ENCODE measurements at regions not wholly inside any gene's neighbourhood (a gene's known extent, or its start where the extent isn't known, plus 50 kb on each side); places are given as distances from the start of the nearest gene placed in this dataset.
"Not testable (repeated sequence)": the region's sequence is repeated elsewhere in the genome, so short reads cannot be mapped to it uniquely, and the experiment has no call there.

DNA sequence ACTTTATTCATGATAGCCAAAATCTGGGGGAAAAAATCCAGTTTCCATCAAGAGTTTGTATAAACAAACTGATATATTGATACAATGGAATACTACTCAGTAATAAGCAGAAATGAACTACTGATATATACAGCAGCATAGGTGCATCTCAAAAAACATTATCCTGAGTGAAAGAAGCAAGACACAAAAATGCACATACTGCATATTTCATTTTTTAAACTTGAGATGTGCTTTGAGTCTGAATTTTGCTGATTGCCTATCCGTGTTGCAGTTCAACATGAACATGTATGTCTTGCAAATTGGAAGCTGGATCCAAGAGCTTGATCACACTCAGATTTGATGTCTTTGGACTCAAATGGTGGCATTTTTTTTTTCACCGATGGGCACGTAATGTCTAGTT is 132.4 kb downstream of the TSEN15 start:
- no peak for DNase-seq (ENCODE audit: low read depth in 2 of 2)

DNA sequence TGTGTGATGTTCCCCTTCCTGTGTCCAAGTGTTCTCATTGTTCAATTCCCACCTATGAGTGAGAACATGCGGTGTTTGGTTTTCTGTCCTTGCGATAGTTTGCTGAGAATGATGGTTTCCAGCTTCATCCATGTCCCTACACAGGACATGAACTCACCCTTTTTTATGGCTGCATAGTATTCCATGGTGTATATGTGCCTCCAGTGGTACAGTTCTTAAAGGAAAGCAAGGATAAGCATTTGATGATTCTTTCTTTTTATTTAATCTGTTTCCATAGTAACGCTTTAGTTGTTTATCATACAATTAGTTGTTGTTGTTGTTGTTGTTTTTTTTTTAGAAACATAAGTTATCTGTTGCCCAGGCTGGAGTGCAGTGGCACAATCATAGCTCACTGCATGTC is 133.1 kb downstream of the TSEN15 start:
- DNase-seq (ENCODE audit: low read depth in 2 of 2): not testable (repeated sequence)

DNA sequence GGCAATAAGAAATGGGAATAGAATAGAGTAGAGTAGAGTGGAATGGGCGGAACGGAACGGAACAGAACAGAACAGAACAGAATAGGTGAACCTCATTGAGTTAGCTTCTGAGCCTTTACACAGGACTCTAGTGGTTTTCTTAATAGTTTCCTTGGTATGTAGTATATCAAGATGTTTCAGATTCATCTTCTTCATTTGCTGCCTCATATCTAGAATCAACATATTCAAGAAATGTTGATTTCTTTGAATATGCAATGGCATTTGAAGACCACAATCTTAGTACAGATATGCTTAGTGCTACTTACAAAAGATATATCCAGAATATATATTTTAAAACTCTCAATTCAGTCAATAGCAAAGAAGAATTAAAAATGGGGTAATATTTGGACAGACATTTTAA is 133.8 kb downstream of the TSEN15 start:
- DNase-seq (ENCODE audit: low read depth in 2 of 2): no peak

DNA sequence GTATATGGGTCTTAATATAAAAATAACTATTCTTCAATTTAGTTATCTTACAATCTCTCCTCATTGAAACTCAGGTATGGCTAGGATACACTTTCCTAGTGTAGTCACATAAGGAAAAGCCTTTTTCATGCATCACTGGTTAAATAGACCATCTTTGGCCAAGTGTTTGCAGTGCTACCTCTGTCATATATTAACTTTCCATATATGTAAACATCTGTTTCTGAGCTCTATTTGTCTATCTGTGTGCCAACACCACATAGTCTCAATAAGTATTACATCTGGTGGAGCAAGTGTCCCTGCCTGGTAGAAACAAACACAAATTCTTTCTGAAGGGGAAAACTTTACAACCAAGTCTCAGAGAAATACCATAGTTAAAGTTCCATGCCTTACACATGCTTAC is 134.6 kb downstream of the TSEN15 start:
- no peak for DNase-seq (ENCODE audit: low read depth in 2 of 2)

DNA sequence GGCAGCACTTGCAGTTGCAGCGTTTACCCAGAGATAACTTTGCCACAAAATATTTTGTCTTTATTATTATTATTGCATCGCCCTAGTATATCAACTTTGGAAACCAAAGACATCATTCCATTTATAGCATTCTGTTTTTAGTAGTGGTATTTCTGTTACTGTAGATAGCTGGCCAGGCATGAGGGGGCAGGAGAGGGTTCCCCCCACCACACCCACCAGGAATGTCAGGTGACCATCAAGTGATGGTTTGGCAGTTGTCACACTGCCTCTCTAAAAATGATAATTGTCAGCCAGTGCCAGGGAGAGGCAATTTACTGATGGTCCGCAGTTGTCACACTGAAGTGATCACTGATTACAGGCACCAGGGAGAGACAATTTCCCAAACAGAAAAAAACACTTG is 135.6 kb downstream of the TSEN15 start:
- no peak for DNase-seq (ENCODE audit: low read depth in 2 of 2)

DNA sequence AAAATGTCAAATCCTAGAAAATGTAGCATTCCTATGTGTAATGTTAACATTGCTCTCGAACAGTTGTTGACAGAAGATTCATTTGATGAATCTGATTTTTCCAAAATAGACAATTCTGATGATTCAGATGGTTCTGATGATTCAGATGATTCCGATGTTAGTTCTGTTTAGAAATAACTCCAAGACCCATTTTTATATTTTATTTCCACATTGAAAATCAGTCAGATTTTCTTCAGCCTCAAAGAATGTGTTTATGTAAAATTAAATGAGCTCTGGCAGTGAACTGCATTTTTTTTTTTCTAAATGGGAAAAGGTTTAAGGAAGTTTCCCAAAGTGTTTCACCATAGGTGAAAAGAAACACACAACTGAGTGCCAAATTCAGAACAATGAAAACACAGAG is 136.5 kb downstream of the TSEN15 start:
- DNase-seq (ENCODE audit: low read depth in 2 of 2): no peak

DNA sequence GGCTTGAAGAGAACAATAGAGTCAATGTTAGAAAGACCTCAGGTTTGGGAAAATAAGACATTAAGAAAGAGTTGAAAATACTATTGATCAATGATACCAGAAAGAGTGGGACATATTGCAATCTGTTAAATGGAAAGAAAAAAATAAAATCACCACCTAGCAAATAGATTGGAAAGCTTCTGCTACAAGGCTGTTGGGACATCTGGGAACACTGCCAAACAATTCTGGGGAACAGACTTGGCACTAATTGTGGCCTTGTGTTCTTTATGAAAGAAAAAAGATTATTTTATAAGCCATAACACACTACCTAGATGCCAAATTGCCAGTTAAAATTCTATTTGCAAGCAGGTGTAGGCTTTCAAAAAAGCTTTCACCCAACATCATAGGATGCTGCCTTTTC is 137.8 kb downstream of the TSEN15 start:
- DNase-seq (ENCODE audit: low read depth in 2 of 2): no peak

DNA sequence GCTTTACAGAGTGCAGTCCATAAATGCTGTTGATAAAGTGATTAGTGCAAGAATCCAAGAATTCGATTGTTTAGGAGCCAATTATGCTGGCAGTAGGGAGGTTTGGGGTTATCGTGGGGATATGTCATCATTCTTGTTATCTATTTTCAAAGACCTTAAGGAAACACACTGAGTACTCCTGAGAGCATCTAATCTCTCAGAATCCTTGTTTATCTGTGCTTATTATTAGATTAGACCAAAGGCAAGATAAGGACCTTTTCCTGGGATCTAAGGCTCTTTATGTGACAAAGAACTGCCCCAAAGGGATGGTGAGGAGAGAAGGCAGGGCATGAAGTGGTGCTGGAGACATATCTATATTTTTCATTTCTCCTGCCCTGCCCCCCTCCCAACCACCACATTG is 139.1 kb downstream of the TSEN15 start:
- DNase-seq (ENCODE audit: low read depth in 2 of 2): no peak

DNA sequence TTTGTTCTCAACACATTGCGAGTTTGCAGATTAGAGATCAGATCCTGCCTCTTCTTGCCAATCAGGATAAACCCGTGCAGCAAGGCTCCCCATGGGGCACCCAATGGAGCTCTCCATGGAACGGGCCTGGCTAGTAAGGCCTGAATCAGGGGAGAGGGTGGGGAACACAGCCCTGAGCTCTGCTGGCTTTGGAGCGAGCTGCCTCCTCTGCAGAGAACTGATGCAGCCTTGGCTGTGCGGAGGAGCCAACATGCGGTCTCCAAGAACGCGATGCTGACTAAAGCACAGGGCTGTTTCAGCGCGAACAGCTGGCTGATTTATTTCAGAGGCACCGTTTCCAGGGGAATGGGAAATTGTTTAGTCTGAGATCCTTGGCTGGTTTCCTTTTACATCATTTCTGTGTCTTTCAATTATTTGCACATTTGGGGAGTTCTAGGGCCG is 139.7 kb downstream of the TSEN15 start:
- no peak for DNase-seq (ENCODE audit: low read depth in 2 of 2)

DNA sequence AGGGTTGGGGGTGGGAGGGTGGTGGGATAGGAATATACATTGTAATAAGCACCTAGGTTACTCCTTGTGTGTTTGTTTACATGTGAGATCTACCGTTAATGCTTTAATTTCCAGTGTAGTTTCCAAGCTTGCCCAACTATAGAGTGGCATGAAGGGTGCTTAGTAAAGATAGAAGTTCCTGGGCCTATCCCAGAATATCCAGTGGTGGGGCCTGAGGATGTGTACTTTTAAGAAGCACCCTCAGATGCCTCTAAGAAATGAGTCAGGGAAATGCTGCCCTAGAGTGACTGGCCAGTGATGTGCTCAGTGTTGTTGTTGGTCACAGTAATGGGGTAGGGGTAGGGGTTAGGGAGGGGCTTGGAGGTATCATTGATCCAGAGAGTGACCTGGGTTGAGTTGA is 141.3 kb downstream of the TSEN15 start:
- no peak for DNase-seq (ENCODE audit: low read depth in 2 of 2)

DNA sequence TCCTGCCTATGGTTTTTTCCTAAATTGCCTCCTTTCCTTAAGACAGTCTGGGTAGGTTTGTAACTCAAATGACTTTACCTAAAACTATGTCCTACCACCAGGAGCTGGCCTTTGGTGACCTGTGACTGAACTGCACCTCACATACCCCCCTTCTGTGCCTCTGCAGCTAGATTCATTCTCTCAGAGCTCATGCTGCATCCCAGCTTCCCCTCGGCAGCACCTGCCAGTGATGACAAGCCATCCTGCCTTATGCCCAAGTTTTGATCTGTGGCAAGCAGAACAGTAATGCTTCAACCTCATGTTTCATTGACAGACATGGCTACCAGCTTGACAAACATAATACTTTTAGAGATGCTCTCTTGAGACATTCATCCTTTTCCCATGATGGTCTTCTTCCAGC is 141.9 kb downstream of the TSEN15 start:
- no peak for DNase-seq (ENCODE audit: low read depth in 2 of 2)

DNA sequence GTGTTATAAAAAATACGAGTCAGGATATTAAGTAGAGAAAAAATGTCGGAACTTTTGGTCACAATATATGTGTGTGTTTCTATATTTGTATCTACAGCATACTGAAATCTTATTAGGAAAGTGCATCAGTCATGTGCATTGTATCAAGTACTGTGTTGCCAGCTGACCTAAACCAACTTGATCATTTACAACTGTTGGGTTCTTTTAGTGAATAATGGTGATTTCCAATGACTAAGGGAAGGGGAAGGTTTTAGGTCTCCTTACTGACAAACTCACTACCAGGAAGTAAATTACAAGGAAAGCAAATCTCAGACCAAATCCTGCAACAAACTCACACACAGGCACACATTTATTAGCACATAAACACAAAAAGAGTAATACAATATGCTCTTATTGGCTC is 142.7 kb downstream of the TSEN15 start:
- no peak for DNase-seq (ENCODE audit: low read depth in 2 of 2)

DNA sequence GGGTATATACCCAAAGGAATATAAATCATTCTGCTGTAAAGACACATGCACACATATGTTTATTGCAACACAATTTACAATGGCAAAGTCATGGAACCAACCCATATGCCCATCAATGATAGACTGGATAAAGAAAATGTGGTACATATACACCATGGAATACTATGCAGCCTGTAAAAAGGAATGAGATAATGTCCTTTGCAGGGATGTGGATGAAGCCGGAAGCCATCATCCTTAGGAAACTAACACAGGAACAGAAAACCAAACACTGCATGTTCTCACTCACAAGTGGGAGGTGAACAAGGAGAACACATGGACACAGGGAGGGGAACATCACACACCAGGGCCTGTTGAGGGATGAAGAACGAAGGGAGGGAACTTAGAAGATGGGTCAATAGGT is 144.2 kb downstream of the TSEN15 start:
- DNase-seq (ENCODE audit: low read depth in 2 of 2): not testable (repeated sequence)

DNA sequence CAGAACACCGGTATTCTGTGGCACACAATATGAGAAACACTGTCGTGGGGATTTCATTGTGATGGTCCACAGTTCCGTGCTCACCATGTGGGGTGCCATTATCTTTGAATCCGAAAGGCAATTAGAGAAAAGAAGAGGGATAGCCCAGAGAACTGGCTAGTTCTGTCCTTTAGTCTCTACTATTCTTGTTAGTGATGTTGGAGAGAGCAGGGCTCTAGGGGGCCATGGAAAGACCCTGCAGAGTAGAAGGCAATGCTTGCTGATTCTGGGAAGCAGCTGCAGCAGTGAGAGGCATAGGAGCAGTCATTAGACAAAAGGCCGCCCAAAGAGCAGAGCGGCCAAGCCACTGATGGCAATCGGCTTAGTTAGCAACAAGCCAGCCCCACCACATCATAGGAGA is 146.3 kb downstream of the TSEN15 start:
- no peak for DNase-seq (ENCODE audit: low read depth in 2 of 2)

DNA sequence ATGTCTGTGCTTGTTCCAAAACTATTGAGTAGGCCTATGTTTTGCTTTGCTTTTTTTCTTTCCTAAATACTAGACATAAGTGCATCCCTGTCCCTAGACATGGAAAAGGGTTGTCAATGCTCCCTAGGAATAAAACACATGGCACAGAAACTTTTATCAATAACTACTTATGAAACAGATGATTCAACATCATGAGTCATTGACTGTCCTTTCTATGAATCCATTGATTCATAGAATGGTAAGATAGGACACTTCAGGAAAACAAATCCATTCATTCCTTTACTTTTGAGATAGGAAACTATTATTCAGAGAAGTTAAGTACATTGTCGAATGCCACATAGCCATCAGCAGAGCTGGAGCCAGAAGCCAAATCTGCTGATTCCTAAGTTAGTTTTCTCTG is 147.5 kb downstream of the TSEN15 start:
- no peak for DNase-seq (ENCODE audit: low read depth in 2 of 2)

DNA sequence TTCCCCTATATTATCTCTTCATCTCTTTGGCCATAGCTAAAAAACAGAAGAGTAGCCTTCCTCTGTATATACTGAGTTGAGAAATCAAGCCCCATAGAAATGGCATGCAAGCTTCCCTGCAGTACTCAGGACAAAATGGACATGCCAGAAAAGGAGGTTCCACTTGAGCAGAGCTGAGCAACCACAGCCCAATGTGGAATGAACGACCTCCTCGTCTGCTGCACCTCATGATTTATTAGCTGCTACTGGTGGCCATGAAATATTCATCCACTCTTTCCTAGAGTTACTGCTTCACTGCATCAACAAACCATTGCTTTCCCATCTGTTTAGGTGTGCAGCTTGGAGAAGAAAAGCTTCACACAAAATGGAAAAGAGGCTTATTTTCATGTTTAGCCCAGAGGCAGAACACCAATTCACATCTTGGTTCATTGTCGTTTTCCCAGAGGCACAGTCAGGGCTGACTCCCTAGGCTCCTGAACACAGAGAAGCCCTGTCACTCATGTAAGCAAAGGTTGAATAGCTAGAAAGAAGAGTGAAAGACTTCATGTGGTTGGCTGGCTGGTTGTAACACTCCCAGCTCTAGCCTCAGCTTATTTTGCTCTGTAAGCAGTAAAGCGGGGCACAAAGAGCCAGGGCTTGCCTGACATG is 148.0 kb downstream of the TSEN15 start:
- DNase-seq (ENCODE audit: low read depth in 2 of 2): no peak

DNA sequence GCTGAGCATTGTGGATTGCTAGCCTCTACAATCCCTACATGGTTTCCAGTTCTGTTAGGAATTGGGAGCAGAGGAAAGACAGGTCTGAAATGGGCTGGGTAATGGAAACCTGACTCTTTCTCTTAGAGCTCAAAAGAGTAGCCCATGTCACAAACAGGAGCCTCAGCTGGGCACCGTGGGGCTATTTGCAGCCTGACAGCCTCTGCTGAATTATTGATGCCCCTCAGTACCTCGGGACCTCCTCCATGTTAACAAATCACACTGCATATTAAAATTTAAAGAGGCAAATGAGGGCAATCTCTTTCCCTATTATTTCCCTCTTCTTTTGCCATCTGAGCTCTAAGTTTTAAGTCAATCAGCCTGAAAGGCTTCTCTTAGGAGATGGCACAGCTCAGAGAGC is 157.1 kb downstream of the TSEN15 start:
- DNase-seq (ENCODE audit: low read depth in 2 of 2): no peak

DNA sequence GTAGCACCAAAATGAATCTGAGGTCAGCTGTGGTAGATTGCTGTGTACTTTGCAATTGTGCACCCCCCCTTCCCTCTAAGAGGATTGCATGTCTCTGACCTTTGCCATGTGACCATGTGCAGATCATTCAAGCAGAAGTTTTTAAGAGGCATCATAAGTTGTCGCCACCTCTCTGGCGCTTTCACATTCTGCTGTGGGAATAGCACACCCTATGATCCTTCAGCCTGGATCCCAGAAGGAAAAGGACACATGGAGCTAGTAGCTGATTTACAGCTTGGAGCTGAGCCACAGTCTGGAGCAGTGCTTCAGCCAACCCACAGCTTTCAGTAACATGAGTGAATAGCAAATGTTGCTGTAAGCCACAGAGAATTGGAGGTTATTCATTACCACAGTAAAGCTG is 158.5 kb downstream of the TSEN15 start:
- DNase-seq (ENCODE audit: low read depth in 2 of 2): no peak

DNA sequence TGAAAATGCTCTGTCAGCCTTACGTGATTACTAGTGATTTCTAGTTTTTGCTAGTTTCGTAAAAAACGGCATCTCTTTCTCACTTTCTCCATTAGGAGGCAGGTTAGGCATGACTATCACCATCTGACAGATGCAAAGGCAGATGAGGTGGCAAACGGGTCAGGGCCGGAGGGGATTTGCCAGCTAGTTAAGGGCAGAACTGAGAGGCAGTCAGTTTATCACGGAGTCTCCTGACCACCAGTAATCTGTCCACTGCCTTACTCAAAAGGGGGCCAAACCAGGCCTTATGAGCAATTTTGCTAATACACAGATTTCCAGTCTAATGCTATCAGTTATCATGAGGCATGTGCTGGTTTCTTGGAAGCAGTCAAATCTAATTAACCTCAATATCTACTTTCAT is 159.3 kb downstream of the TSEN15 start:
- no peak for DNase-seq (ENCODE audit: low read depth in 2 of 2)

DNA sequence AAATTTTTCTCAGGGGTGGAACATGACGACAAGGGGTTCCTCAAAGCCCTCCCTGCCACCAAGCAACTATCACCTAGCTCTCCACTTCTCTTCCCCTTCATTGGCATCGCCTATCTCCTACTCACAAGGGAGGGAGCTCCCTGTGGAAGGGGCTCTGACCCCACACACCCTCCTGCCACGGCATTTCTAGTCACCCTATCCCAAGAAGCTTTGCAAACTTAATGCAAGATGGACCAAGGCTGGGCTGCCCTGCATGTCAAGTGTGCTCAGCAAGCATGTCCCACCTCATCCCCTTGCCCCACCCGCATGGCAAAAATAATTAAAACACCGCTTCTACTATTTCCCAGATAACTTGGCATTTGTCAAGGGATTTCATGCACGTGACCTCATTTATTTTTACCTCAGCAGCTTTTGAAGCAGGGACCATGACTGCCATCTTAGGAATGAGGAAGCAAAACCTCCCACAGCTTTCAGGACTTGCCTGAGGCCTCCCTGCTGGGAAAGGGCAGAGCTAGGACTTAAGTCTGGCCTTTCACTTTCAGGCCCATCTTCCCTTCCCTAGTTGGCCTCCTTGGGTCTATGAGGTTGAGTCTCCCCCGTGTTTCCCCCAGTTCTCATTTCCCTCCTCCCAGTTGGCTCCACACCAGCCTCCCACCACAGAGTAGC is 161.3 kb downstream of the TSEN15 start:
- no peak for DNase-seq (ENCODE audit: low read depth in 2 of 2)

DNA sequence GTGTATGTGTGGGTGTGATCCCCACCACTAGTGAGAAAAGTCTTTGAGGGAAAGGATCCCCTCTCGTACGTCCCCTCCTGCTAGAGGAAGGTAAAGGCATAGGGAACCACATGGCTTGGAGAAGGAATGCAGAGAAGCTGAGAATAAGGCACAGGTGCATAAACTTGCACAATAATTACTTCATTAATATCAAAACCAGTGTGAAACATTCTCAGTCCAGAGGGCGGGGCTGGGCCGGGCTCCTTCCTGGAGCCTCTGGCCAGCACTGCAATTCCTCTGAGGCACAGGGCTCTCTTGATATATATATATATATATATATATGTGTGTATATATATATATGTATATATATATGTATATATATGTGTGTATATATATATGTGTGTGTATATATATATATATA is 162.6 kb downstream of the TSEN15 start:
- DNase-seq (ENCODE audit: low read depth in 2 of 2): no peak

DNA sequence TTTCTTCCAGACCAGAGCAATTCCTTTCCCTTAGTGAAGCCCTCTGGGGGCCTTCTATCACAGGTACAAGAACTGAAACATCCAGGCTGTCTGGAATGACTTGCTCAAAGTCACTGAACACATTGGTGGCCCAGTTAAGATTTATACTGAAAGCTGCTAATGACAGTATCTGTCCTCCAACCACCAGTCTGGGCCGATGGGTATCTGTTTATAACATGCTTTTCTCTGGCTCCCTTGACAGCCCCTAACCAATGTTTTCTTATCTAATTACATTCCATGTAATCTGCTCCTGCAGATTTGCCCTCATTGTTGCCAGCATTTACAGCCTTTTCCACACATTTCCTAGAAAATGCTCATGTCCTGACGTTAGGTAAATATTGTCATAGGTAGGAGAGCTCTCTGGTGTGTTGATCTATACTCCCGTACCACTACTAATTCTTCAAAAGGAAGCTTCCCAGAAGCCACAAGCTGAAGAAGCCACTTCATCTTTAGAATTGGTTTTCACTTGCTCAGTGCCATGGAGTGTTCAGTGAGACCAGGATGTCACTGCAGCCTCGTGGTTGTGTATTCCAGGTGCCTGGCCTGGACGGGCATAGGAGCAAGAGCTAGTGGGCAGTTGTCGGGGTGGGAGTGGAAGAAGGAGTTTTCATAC is 163.9 kb downstream of the TSEN15 start:
- no peak for DNase-seq (ENCODE audit: low read depth in 2 of 2)

DNA sequence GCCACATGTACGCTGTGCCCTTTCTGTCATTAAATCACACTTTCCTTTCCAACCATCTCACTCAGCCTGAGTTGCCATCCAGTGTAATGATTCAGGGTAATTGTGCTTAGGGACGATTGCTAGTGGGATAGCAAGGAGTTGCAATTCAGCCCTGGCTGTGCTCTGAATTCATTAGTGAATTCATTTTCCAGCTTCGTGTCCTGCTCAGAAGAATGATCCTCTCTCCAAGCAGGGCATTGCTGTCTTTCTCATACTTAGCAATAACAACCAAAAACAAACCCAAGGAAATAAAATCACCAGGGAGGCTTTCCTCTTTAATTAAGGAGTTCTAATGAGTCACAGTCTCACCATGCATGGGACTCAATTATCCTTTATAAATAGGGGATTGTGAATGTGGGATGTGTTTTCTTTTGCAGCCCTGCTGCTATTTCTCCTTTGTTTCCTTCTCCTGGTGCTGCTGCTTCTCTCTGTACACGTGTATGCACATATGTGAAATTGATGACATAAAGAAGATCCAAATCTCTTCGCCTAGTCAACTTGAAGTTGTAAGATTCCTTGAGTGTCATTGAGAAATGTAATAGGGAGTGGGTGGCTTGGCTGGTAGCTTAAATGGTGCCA is 167.0 kb downstream of the TSEN15 start:
- no peak for DNase-seq (ENCODE audit: low read depth in 2 of 2)

All from stimulated activated CD4-positive, alpha-beta T cell treated with anti-CD3 and anti-CD28 coated beads, Interleukin-1b, Interleukin-23, amount 100 ng/mL, for 4 hours (primary cell).